ENCODE measurements at regions not wholly inside any gene's neighbourhood (a gene's known extent, or its start where the extent isn't known, plus 50 kb on each side); places are given as distances from the start of the nearest gene placed in this dataset.

DNA sequence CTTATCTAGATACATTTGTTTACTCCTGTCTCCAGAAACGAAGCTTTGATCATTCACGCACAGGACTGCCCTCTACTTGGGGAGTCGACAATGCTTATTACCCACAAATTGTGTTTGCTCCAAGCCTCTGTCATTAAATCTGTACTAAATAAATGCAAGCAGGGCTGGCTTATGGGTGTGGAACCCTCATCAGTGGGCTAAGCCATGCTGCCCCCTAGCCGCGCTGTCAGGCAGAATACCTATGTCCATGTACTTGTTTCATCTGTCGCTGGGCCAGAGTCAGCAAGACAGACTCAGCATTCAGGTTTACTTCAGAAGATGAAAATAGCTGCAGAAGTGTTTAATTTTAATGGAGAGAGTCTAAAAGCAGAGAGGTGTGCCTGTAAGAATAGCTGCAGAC is 110.0 kb upstream of the PRR20A start:
- TF ChIP-seq, protein P1, sequence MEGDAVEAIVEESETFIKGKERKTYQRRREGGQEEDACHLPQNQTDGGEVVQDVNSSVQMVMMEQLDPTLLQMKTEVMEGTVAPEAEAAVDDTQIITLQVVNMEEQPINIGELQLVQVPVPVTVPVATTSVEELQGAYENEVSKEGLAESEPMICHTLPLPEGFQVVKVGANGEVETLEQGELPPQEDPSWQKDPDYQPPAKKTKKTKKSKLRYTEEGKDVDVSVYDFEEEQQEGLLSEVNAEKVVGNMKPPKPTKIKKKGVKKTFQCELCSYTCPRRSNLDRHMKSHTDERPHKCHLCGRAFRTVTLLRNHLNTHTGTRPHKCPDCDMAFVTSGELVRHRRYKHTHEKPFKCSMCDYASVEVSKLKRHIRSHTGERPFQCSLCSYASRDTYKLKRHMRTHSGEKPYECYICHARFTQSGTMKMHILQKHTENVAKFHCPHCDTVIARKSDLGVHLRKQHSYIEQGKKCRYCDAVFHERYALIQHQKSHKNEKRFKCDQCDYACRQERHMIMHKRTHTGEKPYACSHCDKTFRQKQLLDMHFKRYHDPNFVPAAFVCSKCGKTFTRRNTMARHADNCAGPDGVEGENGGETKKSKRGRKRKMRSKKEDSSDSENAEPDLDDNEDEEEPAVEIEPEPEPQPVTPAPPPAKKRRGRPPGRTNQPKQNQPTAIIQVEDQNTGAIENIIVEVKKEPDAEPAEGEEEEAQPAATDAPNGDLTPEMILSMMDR (conservative IDR thresholded peaks at IDR 0.05 in 1 of 2, IDR thresholded peaks at IDR 0.05 in 1 of 2; ENCODE audit: low read depth in 1 of 2, low read length in 2 of 2), result no peak
- TF ChIP-seq EZH2 (IDR thresholded peaks at IDR 0.05; ENCODE audit: low read length, missing control alignments), result no peak
